Activated CD8-positive, alpha-beta memory T cell treated with anti-CD3 and anti-CD28 coated beads for 36 hours (primary cell): ENCODE measurements at regions not wholly inside any gene's neighbourhood (a gene's known extent, or its start where the extent isn't known, plus 50 kb on each side); places are given as distances from the start of the nearest gene placed in this dataset.

Source experiments
- CTCF ChIA-PET: fragments of 350-600 bp; sonication (Branson Sonifier 250); formaldehyde crosslinking; loops from one replicate; lab custom pipeline; 2021; ENCODE audit warnings: antibody characterized with exemption; lab: Charles Lee
- POLR2A ChIA-PET: fragments of 350-600 bp; sonication (Branson Sonifier 250); formaldehyde crosslinking; loops from one replicate; lab custom pipeline; 2021; ENCODE audit warnings: antibody characterized with exemption; lab: Charles Lee

- ChIA-PET POLR2A (no interaction called here), CTCF (no interaction called here)
Measured at GRCh38 chr2:47654790-47655562, 84.2 kb upstream of the KCNK12 start.

GRCh38 chr2:47653902-47654789 lies 83.4 kb upstream of the KCNK12 start:
- ChIA-PET POLR2A (no interaction called here), CTCF (interaction anchor here (0.5 to 0.6 kb wide), 2 partner anchors 61 to 334 kb away, joined by 3 to 4 read pairs; no protein-coding TSS in a partner anchor)

GRCh38 chr2:47653036-47653435 lies 82.3 kb upstream of the KCNK12 start:
- ChIA-PET POLR2A (no interaction called here), CTCF (no interaction called here)

- CTCF ChIA-PET, result interaction anchor here (1.0 kb wide), 1 partner anchor 37 kb away, joined by 3 read pairs; no protein-coding TSS in a partner anchor
- POLR2A ChIA-PET, result no interaction called here
Measured at GRCh38 chr2:47652061-47652690, 81.4 kb upstream of the KCNK12 start.

GRCh38 chr2:47651296-47651695 lies 80.5 kb upstream of the KCNK12 start:
- ChIA-PET POLR2A (no interaction called here), CTCF (interaction anchor here (1.0 kb wide), 1 partner anchor 36 kb away, joined by 3 read pairs; no protein-coding TSS in a partner anchor)

GRCh38 chr2:47650001-47650535 lies 79.3 kb upstream of the KCNK12 start:
- POLR2A ChIA-PET, result no interaction called here
- CTCF ChIA-PET, result no interaction called here

GRCh38 chr2:47645246-47645645 lies 74.5 kb upstream of the KCNK12 start:
- ChIA-PET POLR2A (no interaction called here), CTCF (no interaction called here)

GRCh38 chr2:47644351-47644750 lies 73.6 kb upstream of the KCNK12 start:
- ChIA-PET CTCF (no interaction called here), POLR2A (no interaction called here)

- CTCF ChIA-PET, result no interaction called here
- POLR2A ChIA-PET, result no interaction called here
Measured at GRCh38 chr2:47641366-47641765, 70.6 kb upstream of the KCNK12 start.

GRCh38 chr2:47640356-47640755 lies 69.6 kb upstream of the KCNK12 start:
- CTCF ChIA-PET, result no interaction called here

GRCh38 chr2:47639467-47639866 lies 68.7 kb upstream of the KCNK12 start:
- CTCF ChIA-PET, result no interaction called here

More at GRCh38 chr2:47640356-47640755, 69.6 kb upstream of the KCNK12 start:
- POLR2A ChIA-PET, result no interaction called here

GRCh38 chr2:47638430-47638829 lies 67.6 kb upstream of the KCNK12 start:
- POLR2A ChIA-PET, result no interaction called here

More at GRCh38 chr2:47639467-47639866, 68.7 kb upstream of the KCNK12 start:
- POLR2A ChIA-PET, result no interaction called here

GRCh38 chr2:47636596-47637264 lies 65.9 kb upstream of the KCNK12 start:
- POLR2A ChIA-PET, result no interaction called here

More at GRCh38 chr2:47638430-47638829, 67.6 kb upstream of the KCNK12 start:
- CTCF ChIA-PET, result no interaction called here

GRCh38 chr2:47636176-47636575 lies 65.4 kb upstream of the KCNK12 start:
- ChIA-PET POLR2A (no interaction called here), CTCF (no interaction called here)

More at GRCh38 chr2:47636596-47637264, 65.9 kb upstream of the KCNK12 start:
- CTCF ChIA-PET, result no interaction called here

- CTCF ChIA-PET, result interaction anchor here (0.6 kb wide), 1 partner anchor 481 kb away, joined by 4 read pairs; no protein-coding TSS in a partner anchor
- POLR2A ChIA-PET, result no interaction called here
Measured at GRCh38 chr2:47632754-47633153, 62.0 kb upstream of the KCNK12 start.

- ChIA-PET POLR2A (no interaction called here), CTCF (interaction anchor here (0.6 kb wide), 1 partner anchor 139 kb away, joined by 3 read pairs; no protein-coding TSS in a partner anchor)
Measured at GRCh38 chr2:47631792-47632398, 61.1 kb upstream of the KCNK12 start.

- CTCF ChIA-PET, result no interaction called here
- POLR2A ChIA-PET, result no interaction called here
Measured at GRCh38 chr2:47631306-47631705, 60.5 kb upstream of the KCNK12 start.
